Fibroblast of skin of abdomen (primary cell): ENCODE measurements at regions not wholly inside any gene's neighbourhood (a gene's known extent, or its start where the extent isn't known, plus 50 kb on each side); places are given as distances from the start of the nearest gene placed in this dataset.
"Not testable (repeated sequence)": the region's sequence is repeated elsewhere in the genome, so short reads cannot be mapped to it uniquely, and the experiment has no call there.

ENCODE experiments used
- DNase-seq: peaks from one replicate; pipeline ENCODE4 v3.0.0-alpha.2; 2013

GRCh38 chr1:234815295-234815815, 205.4 kb upstream of the IRF2BP2 start:
- not testable (repeated sequence) for DNase-seq

GRCh38 chr1:234814235-234814634, 204.3 kb upstream of the IRF2BP2 start:
- not testable (repeated sequence) for DNase-seq

GRCh38 chr1:234811824-234812223, 201.8 kb upstream of the IRF2BP2 start:
- peak; percentile 93 for DNase-seq

- DNase-seq: not testable (repeated sequence)
Measured at GRCh38 chr1:234810726-234811125, 200.7 kb upstream of the IRF2BP2 start.

GRCh38 chr1:234809854-234810245, 199.9 kb upstream of the IRF2BP2 start:
- DNase-seq: not testable (repeated sequence)

- DNase-seq: peak; percentile 20
Measured at GRCh38 chr1:234808943-234809853, 199.2 kb upstream of the IRF2BP2 start.

- DNase-seq: not testable (repeated sequence)
Measured at GRCh38 chr1:234808459-234808858, 198.5 kb upstream of the IRF2BP2 start.

GRCh38 chr1:234807705-234808104, 197.7 kb upstream of the IRF2BP2 start:
- not testable (repeated sequence) for DNase-seq

GRCh38 chr1:234802586-234802985, 192.6 kb upstream of the IRF2BP2 start:
- not testable (repeated sequence) for DNase-seq

GRCh38 chr1:234801636-234802035, 191.7 kb upstream of the IRF2BP2 start:
- not testable (repeated sequence) for DNase-seq

GRCh38 chr1:234801147-234801546, 191.2 kb upstream of the IRF2BP2 start:
- DNase-seq: not testable (repeated sequence)

- not testable (repeated sequence) for DNase-seq
Measured at GRCh38 chr1:234800563-234800962, 190.6 kb upstream of the IRF2BP2 start.

- DNase-seq: not testable (repeated sequence)
Measured at GRCh38 chr1:234799021-234799689, 189.2 kb upstream of the IRF2BP2 start.

GRCh38 chr1:234797216-234797615, 187.2 kb upstream of the IRF2BP2 start:
- not testable (repeated sequence) for DNase-seq

GRCh38 chr1:234796438-234796792, 186.4 kb upstream of the IRF2BP2 start:
- DNase-seq: not testable (repeated sequence)

GRCh38 chr1:234795711-234796437, 185.9 kb upstream of the IRF2BP2 start:
- peak; percentile 79 for DNase-seq

- not testable (repeated sequence) for DNase-seq
Measured at GRCh38 chr1:234795007-234795406, 185.0 kb upstream of the IRF2BP2 start.

- not testable (repeated sequence) for DNase-seq
Measured at GRCh38 chr1:234794452-234794851, 184.5 kb upstream of the IRF2BP2 start.

GRCh38 chr1:234793924-234794323, 183.9 kb upstream of the IRF2BP2 start:
- not testable (repeated sequence) for DNase-seq

- not testable (repeated sequence) for DNase-seq
Measured at GRCh38 chr1:234792221-234792864, 182.4 kb upstream of the IRF2BP2 start.

- DNase-seq: not testable (repeated sequence)
Measured at GRCh38 chr1:234791615-234792014, 181.6 kb upstream of the IRF2BP2 start.

- DNase-seq: not testable (repeated sequence)
Measured at GRCh38 chr1:234790333-234790732, 180.4 kb upstream of the IRF2BP2 start.
